HG02840 (cell line): ENCODE measurements at regions not wholly inside any gene's neighbourhood (a gene's known extent, or its start where the extent isn't known, plus 50 kb on each side); places are given as distances from the start of the nearest gene placed in this dataset.
"Not testable (repeated sequence)": the region's sequence is repeated elsewhere in the genome, so short reads cannot be mapped to it uniquely, and the experiment has no call there.

Experiments
- ATAC-seq: cut with Tn5 transposase; IDR thresholded peaks from one replicate; pipeline ENCODE4 v1.9.1; 2021; ENCODE audit warnings: mild to moderate bottlenecking, moderate library complexity, moderate number of reproducible peaks; ENCODE audit not compliant: unreplicated experiment, low FRiP score

- ATAC-seq: no peak
Observed at GRCh38 chr18:78797499-78797898, 182.1 kb upstream of the SALL3 start.

- ATAC-seq: no peak
Observed at GRCh38 chr18:78798402-78799175, 181.0 kb upstream of the SALL3 start.

GRCh38 chr18:78799382-78800089 is 180.1 kb upstream of the SALL3 start:
- no peak for ATAC-seq

GRCh38 chr18:78800102-78800851 is 179.3 kb upstream of the SALL3 start:
- not testable (repeated sequence) for ATAC-seq

DNA sequence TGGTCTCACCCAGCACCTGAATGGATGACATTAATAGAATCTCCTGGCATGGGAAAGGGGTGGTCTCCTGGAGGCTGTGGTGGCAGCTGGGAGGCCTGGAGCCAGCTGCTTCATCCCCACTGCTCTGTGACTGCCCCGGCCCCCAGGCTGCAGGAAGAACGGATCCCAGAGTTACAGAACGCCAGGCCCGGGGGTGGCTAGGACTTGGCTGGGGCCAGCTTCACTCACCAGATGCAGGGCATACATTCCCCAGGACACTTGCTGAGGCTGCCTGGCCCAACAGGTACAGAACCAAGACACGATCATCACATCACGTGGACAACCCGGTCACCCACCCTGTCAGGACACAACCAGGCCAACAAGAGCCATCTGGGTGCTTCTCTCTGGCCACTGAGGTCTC is 178.6 kb upstream of the SALL3 start:
- ATAC-seq: no peak

DNA sequence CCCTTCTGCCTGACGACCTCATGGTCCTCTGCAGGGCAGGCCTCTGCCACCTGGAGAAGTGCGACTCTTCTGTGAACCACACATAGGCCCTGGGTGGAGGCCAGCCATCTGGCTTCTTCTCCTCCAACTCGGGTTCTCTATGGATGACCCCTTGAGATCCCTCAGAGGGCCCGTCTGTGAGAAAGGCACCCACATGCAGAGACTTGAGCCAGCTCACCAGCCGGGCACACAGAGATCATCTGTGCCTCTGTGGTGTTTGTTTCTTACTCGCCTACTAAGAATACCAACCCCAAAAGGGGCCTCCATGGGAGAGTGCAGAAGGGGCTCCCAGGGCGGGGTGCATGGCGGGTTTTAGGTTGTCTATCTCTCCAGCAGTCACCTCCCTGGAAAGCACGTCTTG is 176.5 kb upstream of the SALL3 start:
- no peak for ATAC-seq

DNA sequence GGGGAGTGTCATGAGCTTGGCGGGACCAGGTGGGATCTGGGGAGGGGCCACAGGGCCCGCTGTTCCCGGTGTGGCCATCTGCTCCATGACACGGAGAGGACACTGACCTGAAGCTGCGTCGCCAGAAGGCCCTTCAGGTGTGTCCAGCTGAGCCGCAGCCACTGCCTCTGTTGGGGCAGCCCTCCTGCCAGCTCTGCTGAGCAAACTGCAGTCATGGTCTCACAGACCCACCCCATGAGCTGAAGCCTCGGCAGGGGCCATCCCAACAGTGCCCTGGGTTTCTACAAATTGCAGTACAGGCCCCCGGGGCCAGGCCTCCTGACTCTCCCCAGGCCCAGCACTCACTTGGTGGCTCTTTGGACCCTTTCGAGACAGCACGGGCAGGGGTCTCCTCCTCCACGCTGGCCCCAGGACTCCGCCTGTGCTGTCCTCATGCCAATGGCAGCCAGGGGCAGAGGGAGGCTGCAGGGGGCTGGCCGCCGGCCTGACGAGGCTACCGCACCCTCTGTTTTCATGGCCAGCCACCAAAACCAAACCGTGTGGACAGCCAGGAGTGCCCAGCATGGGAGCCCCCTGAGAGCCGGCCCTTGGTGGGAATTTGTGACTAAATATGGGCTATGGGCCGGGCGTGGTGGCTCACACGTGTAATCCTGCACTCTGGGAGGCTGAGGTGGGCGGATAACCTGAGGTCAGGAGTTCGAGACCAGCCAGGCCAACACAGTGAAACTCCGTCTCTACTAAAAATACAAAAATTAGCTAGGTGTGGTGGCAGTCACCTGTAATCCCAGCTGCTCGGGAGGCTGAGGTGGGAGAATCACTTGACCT is 175.2 kb upstream of the SALL3 start:
- no peak for ATAC-seq

- ATAC-seq: no peak
Observed at GRCh38 chr18:78805840-78806239, 173.8 kb upstream of the SALL3 start.

DNA sequence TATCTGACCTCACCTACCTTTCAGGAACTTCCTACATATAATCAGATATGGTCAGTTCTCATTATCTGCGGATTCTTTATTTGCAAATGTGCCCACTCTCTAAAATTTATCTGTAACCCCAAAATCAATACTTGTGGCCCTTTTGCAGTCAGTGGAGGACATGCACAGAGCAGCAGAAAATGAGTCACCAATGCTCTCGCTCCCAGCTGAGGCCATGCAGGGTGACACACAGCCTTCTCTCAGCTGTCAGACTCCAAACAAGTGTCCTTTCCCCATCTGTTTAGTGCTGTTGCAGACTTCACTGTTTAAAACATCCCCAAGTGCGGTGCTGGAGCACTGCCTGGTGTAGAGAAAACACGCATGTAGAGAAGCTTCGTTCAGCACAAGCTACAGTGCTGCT is 171.9 kb upstream of the SALL3 start:
- ATAC-seq: no peak

- no peak for ATAC-seq
Observed at GRCh38 chr18:78809845-78810244, 169.8 kb upstream of the SALL3 start.

GRCh38 chr18:78810706-78811105 is 168.9 kb upstream of the SALL3 start:
- ATAC-seq: no peak

GRCh38 chr18:78812067-78812466 is 167.6 kb upstream of the SALL3 start:
- ATAC-seq: no peak

GRCh38 chr18:78813156-78813555 is 166.5 kb upstream of the SALL3 start:
- no peak for ATAC-seq

DNA sequence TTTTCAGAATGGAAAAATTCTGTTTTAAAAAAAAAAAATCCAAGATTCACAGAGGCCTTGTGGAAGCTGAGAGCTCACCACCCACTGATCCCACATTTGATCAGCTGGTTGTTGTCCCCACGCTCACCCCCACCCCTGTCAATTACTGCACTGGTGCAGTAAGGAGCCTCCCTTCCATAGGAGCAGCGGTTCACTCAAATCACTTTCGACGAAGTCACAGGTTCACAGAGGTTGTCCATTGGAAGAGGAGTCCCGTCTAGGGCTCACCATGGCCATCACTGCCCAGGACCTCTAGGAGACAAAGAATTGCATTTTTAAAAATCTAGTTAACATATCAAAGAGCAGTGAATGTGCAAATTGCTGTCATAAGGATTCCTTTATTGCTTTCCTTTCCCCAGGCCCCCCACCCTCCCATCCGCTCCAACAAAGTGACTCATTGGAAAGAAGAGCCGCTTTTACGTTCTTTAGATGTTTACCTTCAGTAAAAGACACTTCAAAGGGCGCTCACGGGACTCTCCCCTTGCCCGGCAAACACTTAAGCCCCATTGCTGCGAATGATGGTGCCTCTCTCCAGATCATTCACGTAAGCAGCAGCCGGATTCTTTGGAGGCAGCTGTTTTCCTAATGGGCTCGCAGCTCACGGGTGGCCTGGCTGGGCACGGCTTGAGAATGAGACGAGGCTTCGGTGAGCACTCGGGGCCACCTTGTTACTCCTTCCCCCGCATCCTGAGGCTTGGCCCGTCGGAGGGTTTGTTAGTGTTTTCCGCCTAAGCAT is 165.5 kb upstream of the SALL3 start:
- no peak for ATAC-seq

GRCh38 chr18:78814766-78815165 is 164.9 kb upstream of the SALL3 start:
- ATAC-seq: no peak

GRCh38 chr18:78816114-78816513 is 163.5 kb upstream of the SALL3 start:
- no peak for ATAC-seq

GRCh38 chr18:78816916-78817315 is 162.7 kb upstream of the SALL3 start:
- ATAC-seq: no peak

DNA sequence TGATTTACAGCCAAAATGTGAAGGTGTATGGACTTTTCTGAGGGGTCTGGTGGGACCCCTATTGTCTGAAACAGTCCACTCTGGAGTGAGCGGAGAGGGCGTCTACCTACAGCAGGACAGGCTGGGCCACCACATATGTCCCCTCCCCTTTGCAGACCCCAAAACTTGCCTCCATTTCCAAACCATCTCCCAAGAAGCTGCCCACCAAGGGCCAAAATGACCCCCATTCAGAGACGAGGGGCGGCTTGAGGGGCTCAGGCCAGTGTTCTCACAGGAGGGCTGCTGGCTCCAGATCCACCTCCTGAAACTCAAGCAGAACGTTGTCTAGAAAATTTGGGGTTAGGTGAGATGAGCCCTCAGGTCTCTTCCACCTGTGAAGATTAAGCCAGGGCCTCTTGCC is 161.1 kb upstream of the SALL3 start:
- no peak for ATAC-seq

GRCh38 chr18:78818961-78819360 is 160.7 kb upstream of the SALL3 start:
- no peak for ATAC-seq
